HG03060 (cell line): ENCODE measurements at regions not wholly inside any gene's neighbourhood (a gene's known extent, or its start where the extent isn't known, plus 50 kb on each side); places are given as distances from the start of the nearest gene placed in this dataset.

Experiments used
- ATAC-seq: cut with Tn5 transposase; IDR thresholded peaks from one replicate; pipeline ENCODE4 v1.9.1; 2021; ENCODE audit warnings: low read depth, moderate number of reproducible peaks; ENCODE audit not compliant: unreplicated experiment

DNA sequence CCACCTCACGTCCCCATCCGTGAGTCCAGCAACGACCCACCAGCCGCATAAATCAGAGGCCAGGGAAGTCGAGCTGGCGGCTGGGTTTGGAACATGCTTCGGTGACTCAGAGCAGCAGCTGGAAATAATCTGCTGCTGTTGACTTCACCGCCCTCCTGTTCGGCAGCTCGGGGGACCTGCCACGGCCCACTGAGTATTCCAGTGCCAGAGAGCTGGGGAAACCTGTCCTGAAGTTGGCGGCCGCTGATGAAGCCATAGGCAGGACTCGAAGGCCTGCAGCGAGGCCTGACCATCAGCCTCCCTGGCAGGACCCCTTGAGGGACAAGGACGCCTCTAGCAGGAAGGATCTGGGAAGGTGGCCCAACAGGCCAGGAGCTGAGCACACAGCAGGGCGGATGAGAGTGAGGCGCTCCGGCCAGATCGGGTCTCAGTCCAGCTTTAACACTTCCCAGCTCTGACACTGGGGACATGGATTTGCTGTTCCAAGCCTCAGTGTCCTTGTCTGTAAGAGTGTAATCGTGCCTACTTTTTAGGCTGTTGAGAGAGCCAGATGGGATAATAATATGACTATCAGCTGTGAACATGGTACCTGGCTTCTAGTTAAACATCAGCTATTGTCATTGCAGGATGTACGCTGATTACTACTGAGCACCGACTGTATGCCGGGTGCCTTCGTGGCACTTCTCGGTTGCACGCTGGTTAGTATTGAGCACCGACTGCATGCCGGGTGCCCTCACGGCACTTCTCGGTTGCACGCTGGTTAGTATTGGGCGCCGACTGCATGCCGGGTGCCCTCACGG is 50.4 kb upstream of the CIBAR2 start:
- ATAC-seq = no peak

DNA sequence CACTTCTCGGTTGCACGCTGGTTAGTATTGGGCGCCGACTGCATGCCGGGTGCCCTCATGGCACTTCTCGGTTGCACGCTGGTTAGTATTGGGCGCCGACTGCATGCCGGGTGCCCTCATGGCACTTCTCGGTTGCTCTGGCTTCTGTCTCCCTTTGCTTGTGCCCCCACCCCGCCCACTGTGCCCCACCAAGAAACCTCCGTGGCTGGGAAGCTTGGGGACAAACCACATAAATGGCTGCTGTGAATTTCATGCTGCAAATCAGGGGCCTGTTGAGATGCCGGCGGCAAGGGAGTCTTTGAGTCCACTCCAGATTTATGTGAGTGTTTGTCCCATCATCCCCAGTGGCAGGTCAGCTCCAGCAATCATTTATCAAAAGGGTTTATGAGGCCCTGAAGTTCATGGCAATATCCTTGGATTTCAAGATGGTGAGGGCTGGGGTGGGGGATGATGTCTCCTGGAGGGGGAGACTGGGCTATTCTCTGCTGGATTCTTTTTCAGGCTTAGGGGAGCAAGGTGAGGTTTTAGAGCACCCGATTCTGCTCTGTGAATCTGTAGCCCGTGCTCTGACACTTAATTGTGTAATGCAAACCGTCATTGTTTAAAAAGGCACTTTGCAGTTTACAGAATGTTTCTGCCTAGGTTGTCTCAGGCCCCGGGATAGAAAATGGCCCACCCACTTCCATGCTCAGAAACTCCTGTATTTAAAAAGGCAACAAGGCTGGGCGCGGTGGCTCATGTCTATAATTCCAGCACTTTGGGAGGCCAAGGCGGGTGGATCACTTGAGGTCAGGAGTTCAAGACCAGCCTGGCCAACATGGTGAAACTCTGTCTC is 51.2 kb upstream of the CIBAR2 start:
- no peak for ATAC-seq

DNA sequence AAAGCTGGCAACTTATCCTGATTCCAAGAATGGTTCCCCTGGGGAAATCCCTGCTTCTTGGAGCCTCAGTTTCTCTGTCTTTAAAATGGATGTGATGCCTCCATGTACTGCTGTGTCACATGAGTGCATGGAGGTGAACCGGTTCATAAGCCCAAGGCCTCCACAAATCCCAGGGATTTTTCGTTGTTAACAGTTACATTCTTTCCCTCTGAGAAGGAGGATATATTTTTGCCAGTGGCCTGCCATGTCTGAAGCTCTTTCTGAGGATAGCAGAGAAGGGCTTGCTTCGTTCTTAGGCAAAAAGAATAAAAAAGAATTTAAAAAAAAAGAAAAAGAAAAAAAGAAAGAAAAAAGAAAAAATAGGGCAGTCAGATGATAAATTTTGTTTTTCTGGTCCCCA is 52.2 kb upstream of the CIBAR2 start:
- no peak for ATAC-seq

DNA sequence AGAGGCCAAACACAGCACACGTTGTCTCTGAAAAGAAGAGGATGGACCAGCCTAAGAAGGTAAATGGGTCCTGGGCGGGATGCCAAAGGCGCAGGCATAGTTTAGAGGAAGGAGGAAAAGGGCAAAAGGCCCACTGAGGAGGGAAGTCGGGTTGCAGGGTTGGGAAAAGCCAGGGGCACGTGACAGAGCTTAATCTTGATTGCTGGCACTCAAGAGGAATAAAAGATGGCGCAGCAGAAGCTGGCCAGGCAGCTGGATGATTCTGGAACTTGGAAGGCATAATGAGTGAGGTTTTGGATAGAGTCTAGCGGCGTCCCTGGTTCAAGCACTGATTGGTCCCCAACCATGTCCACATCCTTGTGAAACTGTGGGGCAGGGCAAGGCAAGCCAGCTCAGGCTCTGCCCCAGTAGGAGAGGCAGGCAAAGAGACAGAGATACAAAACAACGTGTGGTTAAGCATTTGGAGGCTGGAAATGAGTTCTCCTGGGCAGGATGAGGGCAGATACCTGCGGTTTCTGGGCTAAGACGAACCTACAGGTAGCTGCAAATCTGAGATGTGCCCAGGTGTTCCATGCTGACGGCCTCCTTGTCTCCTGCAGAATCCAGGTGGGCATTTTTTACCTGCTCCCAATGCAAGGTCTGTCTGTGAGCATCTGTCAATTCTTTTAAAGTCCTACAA is 52.7 kb upstream of the CIBAR2 start:
- no peak for ATAC-seq

DNA sequence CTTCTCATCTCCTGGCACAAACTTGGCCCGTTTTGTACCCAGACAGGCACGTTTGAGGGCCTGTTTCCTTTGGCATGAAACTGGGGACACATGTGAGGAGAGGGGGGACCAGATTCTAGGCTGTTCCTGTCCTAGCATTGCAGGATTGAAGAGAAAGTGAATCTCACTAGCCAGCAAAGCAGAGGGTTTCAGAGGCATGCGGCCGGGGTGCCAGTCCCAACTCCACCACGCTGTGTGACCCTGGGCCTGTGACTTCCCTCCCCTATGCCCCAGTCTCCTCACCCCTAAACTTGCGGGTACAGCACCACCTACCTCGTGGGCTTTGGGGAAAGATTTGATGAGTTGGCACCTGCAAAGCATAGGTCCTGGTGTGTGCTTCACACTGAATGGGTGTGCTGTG is 53.5 kb upstream of the CIBAR2 start:
- ATAC-seq = no peak

DNA sequence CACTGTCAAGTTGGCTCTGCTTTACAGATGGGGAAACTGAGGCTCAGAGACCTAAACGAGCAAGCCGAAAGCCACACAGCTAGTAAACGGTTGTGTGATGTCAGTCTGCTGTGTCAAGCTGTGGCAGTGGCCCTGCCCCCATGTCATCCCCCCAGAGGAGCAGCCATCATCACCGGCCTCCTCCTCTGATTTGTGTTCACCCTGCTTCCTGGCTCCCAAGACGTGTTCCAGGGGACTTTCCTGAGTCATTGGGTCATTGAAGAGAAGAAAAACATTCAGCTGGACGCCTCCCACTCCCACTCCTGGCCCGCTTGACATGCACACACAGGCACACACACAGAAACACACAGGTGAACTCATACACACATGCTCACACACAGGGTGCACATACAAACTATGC is 54.0 kb upstream of the CIBAR2 start:
- no peak for ATAC-seq

DNA sequence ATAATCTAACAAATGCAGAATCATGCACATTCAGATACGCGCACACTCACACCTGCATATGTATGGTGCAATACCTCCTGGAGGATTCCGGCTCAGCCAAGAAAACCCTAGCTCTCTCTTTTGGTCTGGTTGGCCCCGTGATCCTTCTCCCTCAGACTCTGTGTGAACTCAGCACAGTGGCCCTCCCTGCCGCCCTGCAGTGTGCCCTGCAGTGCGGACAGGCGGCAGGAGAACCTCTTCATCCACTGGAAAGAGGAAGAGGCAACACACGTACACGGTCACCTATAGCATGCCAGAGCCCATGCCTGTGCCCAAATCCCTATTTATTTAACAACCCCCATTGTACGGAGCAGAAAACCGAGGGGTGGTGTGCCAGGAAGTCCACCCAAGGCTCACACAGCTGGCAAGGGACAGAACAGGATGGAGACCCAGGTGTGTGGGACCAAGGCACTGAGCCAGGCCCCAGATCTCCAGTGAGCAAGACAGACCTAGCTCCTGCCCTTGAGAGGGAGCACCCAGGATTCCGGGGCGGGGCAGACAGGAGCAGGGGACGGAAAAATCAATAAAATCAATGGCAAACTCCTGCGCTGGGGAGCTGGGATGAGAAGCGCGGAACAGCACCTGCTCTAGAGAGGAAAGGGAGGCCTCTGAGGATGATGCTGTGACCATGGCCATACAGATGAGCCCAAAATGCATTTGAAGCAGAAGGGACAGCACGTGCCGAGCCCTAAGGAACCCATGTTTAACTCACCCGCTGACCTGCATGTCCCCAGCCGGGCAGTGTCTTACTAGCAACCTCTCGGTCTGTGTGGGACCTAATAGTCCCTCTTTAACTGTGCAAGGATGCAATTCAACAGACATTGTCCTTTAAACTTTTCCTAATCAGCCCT is 54.7 kb upstream of the CIBAR2 start:
- ATAC-seq = no peak

DNA sequence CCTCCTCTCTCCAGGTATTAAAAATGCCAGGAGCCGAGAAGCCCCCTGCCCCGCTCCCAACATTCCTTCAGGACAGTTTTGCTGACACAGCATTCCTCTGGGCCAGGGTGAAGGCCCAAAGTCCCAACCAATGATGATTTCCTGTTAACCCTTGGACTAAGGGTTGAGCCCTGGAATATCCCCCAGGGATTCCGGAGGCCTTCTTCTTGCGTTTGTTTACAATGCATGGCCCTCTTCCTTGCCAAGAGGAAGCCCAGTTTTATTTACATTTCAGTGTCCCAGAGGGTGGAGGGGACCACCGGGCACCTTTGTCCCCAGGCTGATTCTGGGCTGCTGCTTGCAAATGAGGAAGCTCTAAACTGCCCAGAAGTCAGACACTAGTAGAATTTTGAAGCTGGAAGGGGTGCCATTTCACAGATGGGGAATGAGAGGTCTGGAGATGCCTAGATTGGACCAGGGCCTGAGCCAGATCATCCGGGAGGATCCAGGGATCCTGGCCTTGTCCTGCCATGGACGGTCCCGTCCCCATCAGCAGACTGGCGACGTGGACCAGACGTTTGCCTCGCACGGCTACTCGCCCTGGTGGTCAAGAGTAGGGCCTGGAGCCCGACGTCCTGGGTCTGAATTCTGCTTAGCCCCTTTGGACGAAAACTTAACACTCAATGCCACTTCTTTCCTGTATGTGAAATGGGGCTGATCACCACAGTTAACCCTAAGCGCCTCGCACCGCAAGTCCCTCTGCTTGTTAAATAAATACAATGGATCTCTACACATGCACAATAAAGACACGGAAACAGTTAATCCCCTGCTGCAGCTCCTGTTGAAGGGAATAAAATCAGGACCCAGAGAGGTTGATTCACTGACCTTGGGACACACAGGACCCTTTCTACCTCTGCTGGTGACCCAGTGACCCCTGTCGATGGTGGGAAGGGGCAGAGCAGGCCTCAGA is 55.6 kb upstream of the CIBAR2 start:
- no peak for ATAC-seq

DNA sequence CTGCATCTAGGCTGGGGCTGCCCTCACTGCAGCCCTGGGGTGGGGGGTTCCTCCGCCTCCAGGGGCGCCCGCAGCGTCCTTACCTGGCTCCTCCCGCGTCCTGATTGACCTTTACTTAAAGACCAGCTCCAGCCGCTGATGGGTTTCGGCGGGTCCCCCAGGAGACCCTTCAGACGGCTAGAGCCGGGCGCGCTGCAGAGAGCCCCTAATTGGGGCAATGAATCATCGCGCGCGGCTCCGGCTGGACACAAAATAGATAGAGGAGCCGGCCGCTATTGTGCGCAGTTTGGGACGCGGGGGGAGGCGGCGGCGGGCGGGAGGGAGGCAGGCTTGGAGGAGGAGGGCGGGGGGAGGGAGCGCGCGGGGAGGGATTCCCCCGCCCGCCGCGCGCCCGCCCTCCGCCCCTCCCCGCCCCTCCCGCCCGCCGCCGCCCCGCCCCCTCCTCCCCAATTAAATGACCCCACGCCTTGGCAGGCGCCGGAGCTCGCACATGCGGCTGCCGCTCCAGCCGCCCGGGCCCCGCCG is 56.5 kb upstream of the CIBAR2 start:
- no peak for ATAC-seq

DNA sequence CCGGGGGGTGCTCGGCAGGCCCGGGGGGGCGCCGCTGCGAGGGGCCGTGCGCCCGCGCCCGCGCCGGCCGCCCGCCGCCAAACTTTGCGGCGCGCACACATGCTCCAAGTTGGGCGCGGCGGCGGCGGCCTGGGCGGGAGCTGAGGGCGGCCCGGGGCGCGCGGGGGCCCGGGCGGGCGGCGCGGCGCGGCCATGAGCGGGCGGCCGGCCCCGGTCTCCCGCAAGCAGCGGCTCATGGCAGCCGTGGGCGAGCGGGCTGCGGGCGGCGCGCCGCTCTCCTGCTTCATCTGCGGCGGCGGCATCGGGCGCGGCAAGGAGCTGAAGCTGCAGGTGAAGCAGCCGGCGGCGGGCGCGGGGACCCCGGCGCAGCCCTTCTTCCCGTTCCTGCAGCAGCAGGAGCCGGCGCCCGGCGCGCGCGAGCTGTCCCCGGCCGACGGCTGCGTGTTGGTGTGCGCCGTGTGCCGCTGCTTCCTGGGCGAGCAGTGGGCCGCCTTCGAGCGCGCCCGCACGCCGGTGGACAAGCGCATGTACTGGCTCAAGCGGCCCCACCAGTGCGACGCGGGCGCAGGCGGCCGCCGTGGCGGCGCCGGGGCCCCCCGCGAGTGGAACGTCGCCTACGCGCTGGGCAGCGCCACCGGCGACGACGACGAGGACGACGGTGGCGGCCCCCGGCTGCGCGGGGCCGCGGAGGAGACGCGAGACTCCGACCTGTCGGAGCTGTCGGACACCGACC is 57.2 kb upstream of the CIBAR2 start:
- ATAC-seq = no peak

DNA sequence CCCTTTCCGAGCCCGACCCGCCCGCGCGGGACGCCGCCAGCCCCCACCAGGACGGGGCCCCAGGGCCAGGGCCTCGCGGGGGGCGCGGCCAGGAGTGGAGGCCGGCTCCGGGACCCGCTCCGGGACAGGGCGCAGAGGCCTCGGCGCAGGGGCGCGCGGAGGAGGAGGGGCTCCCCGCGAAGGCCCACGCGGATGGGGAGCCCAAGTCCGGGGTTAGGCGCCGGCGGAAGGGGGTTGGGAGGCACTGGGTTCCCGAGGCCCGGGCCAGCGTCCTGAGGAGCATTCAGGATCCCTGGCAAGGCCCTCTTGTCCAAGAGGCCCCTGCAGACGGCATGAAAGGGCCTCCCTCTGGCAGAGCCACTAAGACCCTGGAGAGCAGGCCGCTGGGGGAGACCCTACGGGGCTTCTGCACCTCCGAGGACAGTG is 57.8 kb upstream of the CIBAR2 start:
- no peak for ATAC-seq

DNA sequence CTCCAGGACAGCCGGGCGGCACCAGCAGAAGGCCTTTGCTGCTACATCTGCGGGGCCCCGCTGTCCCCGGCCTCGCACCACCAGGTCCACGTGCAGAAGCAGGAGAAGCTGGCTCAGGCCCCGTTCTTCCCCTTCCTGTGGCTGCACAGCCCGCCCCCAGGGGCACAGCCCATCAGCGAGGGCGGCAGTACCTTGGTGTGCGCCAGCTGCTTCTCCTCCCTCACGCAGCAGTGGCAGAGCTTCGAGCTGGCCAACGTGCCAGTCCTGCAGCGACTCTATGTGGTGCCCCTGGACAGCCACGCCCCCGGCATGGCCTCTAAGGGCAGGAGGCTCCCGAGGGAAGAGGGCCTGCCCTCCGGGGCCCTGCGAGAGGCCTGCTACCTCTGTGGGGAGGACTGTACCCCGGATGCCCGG is 58.3 kb upstream of the CIBAR2 start:
- ATAC-seq = no peak

DNA sequence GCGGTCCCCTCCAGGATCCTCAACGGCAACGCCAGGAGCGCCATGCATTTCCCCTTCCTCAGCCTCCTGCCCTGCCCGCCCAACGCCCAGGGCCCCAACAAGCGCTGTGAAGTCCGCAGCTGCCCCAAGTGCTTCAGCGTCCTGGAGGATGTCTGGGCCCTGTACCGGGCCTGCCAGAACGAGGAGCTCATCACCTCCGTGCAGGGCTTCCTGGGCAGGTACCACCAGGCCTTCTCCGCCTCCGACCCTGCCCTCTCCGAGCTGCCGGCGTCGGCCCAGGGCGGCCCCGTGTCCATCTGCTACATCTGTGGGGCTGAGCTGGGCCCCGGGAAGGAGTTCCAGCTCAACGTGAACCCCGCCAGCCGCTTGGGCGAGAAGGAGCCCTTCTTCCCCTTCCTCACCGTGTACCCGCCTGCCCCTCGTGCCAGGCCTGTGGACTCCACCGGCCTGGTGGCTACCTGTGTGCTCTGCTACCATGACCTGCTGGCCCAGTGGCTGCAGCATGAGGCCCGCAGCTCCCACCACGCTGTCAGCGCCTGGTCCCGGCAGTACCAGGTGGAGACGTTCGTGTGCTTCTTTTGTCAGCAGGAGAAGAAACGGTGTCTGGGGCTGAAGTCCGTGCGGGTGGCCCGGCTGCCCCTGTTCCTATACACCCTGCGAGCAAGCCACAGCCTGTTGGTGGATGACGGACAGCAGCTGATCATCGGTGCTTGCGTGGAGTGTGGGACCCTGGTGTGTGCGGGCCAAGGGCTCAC is 58.9 kb upstream of the CIBAR2 start:
- ATAC-seq = no peak

DNA sequence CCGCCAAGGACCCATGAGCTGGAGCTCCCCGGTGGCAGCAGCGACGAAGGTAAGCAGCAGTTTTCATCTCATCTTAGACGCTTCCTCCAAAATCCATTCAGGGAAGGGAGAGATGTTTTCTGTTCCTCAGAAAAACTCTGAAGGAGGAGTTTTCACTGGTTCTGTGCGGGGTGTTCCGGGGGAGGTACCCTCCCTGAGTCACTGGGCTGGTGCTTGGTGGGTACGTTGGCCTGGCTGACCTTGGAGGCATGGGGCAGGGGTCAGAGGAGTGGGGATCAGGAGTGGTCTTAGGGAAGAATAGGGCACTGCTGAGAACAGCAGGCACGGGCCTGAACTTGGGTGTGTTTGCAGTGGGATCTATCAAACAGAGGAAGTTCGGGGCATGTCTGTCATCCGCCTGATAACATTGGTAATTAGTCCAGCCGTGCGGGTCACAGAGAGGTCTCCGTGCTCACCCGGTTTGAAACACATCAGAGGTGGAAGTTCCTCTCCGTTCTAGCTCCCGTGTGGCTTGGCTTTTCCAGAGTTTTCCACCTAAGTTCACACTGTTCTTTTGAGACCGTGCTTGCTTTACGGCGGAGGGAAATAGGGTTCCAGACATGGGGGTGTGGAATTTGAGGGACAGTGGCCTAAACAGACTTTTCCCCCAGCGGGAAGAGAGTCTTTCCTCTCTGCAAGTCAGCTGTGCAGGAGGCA is 59.6 kb upstream of the CIBAR2 start:
- no peak for ATAC-seq

DNA sequence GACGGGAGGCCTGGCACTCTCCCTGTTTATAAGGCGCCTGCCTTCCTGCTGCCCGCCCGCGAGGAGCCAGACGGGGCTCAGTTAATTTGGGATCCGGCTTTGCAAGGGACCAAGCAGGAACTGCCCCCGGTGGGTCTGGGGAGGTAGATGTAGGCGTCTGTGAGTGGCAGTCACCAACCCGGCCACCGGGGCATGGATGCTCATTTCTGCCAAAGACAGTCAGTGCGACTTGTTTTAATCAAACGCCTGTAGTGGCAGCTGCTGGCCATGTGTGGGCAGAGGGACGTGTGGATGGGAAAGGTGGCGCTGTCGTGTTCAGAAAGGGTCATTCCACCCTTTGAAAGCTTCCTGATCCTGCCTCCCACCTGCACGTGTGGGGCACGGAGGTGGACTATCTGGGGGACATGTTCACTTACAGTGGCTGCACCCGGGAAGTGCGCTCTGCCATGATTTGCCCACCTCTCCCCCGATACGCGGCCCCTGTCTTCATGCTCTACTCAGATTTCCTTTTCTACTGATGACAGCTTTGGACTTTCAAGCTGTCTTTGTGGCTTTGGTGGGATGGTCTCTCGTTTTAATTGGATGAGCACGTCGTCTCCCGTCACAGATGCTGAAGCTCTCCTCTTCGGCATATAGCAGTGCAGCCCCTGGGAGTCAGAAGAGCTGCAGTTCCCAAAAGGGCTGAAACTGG is 60.3 kb upstream of the CIBAR2 start:
- ATAC-seq = no peak

DNA sequence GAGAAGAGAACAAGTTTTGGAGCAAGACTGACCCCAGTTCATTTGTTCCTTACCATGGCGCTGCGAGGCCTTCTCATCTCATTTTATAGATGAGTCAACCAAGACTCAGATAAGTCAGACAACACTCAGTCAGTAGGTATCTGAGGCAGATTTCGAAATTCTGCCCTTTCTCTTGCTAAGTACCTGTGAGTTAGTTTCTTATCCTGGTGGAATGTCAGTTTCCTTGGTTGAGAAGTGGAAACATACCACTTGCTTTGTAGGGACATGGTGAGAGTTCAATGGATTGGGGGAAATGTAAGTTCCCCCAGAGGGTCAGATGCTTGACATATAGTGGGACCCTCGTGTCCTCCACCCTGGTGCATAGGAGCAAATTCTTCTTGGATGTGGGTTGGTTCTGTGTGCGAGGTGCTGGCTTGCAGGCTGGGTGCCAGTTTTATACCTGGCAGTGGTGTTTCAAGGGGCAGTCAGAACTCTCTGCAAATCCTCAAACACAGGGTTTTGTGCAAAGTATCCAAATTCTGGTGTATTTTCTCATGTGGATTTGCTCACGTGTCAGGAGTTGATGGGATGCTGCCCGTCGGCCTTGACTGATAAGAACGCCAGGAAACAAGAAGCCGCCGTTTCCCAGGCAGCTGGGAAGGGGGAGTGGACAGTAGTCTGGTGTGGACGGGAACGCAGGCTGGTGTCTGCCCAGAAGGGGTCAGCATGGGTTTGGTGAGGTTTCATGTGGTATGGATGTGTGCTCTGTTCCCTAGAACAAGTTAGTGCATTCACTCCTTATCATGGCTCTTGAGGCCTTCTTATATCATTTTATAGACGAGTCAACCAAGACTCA is 61.1 kb upstream of the CIBAR2 start:
- no peak for ATAC-seq
